RWPE2 (cell line): ENCODE measurements at regions not wholly inside any gene's neighbourhood (a gene's known extent, or its start where the extent isn't known, plus 50 kb on each side); places are given as distances from the start of the nearest gene placed in this dataset.
"Not testable (repeated sequence)": the region's sequence is repeated elsewhere in the genome, so short reads cannot be mapped to it uniquely, and the experiment has no call there.

Experiments
- ATAC-seq: fragments of 200-7000 bp; cut with Tn5 transposase; 3 replicates; pipeline ENCODE4 v1.9.1; 2021; ENCODE audit warnings: low read depth
- DNase-seq: peaks from one replicate; pipeline ENCODE4 v3.0.0-alpha.2; 2020; ENCODE audit warnings: low spot score
- H3K27ac ChIP-seq: fragments of 450-650 bp; 2 replicates; pipeline ENCODE4 v1.5.1; 2017; ENCODE audit warnings: mild to moderate bottlenecking; ENCODE audit not compliant: poor library complexity, severe bottlenecking
- H3K27me3 ChIP-seq: fragments of 250-450 bp; sonication (Bioruptor Pico); 2 replicates; pipeline ENCODE4 v1.5.1; 2021; ENCODE audit warnings: mild to moderate bottlenecking, moderate library complexity; ENCODE audit not compliant: insufficient read depth, poor library complexity, severe bottlenecking
- H3K36me3 ChIP-seq: fragments of 250-450 bp; sonication (Bioruptor Pico); 2 replicates; pipeline ENCODE4 v1.5.1; 2020; ENCODE audit warnings: low read depth, mild to moderate bottlenecking, moderate library complexity
- H3K4me1 ChIP-seq: fragments of 250-450 bp; sonication (Bioruptor Pico); 2 replicates; pipeline ENCODE4 v1.5.1; 2021; ENCODE audit warnings: mild to moderate bottlenecking, moderate library complexity; ENCODE audit not compliant: insufficient read depth, poor library complexity, severe bottlenecking
- H3K4me3 ChIP-seq: fragments of 250-450 bp; sonication (Bioruptor Pico); 2 replicates; pipeline ENCODE4 v1.5.1; 2021; ENCODE audit warnings: mild to moderate bottlenecking, moderate library complexity; ENCODE audit not compliant: severe bottlenecking
- H3K9me3 ChIP-seq: fragments of 250-450 bp; sonication (Bioruptor Pico); 2 replicates; pipeline ENCODE4 v1.5.1; 2021; ENCODE audit warnings: mild to moderate bottlenecking, moderate library complexity; ENCODE audit not compliant: severe bottlenecking
- TF ChIP-seq, protein P1 (sequence below): fragments of 450-650 bp; IDR thresholded peaks from one replicate; pipeline ENCODE4 v1.5.1; 2017; ENCODE audit warnings: mild to moderate bottlenecking, moderate library complexity; ENCODE audit not compliant: poor library complexity, severe bottlenecking

GRCh38 chr11:103733889-103734288 is 302.6 kb upstream of the DDI1 start:
- H3K36me3 ChIP-seq, result no peaks in the 10 kb centered on the region
- no peaks in the 10 kb centered on the region for H3K4me1 ChIP-seq
- no peak overlapping the region for H3K4me3 ChIP-seq
- no peak for ATAC-seq
- no peak overlapping the region for H3K27ac ChIP-seq
- no peak for DNase-seq
- H3K27me3 ChIP-seq, result no peaks in the 10 kb centered on the region
- H3K9me3 ChIP-seq, result no peaks in the 10 kb centered on the region
- TF ChIP-seq, protein P1, sequence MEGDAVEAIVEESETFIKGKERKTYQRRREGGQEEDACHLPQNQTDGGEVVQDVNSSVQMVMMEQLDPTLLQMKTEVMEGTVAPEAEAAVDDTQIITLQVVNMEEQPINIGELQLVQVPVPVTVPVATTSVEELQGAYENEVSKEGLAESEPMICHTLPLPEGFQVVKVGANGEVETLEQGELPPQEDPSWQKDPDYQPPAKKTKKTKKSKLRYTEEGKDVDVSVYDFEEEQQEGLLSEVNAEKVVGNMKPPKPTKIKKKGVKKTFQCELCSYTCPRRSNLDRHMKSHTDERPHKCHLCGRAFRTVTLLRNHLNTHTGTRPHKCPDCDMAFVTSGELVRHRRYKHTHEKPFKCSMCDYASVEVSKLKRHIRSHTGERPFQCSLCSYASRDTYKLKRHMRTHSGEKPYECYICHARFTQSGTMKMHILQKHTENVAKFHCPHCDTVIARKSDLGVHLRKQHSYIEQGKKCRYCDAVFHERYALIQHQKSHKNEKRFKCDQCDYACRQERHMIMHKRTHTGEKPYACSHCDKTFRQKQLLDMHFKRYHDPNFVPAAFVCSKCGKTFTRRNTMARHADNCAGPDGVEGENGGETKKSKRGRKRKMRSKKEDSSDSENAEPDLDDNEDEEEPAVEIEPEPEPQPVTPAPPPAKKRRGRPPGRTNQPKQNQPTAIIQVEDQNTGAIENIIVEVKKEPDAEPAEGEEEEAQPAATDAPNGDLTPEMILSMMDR, result no peak

DNA sequence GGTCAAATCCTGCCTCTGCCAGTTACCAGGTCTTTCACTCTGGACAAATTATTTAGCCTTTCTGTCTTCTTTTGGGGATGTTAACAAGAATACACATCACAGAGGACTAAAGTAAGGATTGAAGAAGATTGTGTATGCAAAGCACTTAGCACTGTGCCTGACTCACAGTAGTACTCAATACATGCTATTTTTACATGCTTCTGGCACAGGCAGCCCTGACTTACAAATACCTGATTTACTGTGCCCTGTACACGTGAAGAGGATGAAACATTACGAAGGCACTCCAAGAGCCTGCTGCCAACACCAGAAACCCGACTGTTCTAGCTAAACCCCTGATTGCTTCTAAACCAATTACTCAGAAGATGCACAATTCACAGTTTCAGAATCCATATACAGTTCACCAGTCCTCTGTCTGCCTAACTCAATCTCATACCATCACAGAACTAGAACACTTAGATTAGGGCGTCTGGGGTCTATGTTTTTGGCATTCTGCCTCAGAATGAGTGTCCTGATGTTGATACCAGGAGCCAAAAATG is 300.9 kb upstream of the DDI1 start:
- no peaks in the 10 kb centered on the region for H3K36me3 ChIP-seq
- H3K27me3 ChIP-seq, result no peaks in the 10 kb centered on the region
- H3K4me1 ChIP-seq, result no peaks in the 10 kb centered on the region
- no peak overlapping the region for H3K27ac ChIP-seq
- ATAC-seq (no peak), DNase-seq (no peak)
- H3K9me3 ChIP-seq, result no peaks in the 10 kb centered on the region
- no peak overlapping the region for H3K4me3 ChIP-seq
- TF ChIP-seq, protein P1, result no peak

DNA sequence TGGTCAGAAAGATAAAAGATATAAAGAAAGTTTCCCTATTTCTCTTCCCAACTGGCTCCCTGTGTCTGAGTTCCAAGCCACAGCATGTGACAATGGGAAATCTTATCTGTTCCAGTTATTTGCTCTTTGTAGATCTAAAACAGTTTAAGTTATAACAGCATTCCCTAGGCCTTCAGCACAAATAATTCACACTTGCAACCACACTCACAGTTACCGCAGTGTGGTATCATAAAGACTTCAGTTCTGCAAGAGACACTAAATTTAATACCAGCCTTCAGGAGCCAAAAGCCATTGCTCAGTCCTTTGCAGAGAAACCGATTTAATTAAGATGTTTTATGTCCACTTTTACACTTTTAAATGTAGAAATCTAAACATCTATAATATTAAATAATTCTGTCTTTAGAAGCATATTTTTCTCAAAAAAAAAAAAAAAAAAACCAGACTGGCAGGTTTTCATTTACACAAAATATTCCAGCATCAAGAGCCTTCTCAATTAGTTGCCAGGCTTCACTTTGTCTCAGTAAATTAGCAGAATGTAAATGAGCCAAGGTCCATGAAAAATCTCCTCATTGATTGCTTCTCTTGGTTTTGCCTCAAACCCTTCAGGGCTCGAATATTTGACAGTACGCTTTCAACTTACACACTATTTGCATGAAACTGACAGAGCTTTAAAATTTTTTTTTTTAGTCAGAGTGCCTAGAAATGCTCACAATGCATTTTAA is 300.0 kb upstream of the DDI1 start:
- no peak overlapping the region for H3K27ac ChIP-seq
- H3K9me3 ChIP-seq, result no peaks in the 10 kb centered on the region
- ATAC-seq (no peak), DNase-seq (no peak)
- no peaks in the 10 kb centered on the region for H3K4me1 ChIP-seq
- no peak overlapping the region for H3K4me3 ChIP-seq
- TF ChIP-seq, protein P1, result no peak
- no peaks in the 10 kb centered on the region for H3K27me3 ChIP-seq
- H3K36me3 ChIP-seq, result no peaks in the 10 kb centered on the region

DNA sequence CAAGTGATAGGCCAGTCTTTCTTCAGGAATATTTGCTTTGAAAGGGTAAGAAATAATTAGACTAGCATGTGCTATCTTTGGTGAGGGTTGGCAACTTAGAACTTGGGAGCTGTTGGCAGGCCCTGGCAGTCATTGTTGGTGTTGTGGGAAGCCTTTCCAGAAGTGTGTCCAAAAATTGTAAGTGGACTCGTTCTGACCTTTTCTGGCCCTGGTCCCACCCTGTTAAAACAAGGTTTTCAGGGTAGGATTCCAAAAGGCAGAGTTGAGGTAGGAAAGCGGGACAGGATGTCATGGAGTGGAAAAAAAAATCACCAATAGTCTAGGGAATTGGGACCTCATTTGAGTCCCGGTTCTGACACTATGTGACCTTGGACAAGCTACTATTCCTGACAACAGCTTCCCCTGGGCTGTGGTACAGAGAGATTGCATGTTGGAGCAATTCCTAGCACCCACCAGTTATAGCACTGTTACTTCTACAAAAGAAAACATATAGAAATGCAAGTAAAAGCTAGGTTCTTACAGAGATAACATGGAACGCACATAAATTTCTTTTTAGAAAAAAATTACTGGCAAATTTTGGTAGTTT is 299.3 kb upstream of the DDI1 start:
- no peak for DNase-seq
- TF ChIP-seq, protein P1, result no peak

GRCh38 chr11:103737747-103738146 is 298.7 kb upstream of the DDI1 start:
- no peaks in the 10 kb centered on the region for H3K27me3 ChIP-seq
- H3K9me3 ChIP-seq, result no peaks in the 10 kb centered on the region
- H3K4me1 ChIP-seq, result no peaks in the 10 kb centered on the region
- TF ChIP-seq, protein P1, result no peak
- H3K27ac ChIP-seq, result no peak overlapping the region
- H3K36me3 ChIP-seq, result no peaks in the 10 kb centered on the region
- ATAC-seq, result no peak
- no peak for DNase-seq
- no peak overlapping the region for H3K4me3 ChIP-seq

More for the DNA sequence above, 299.3 kb upstream of the DDI1 start:
- H3K27ac ChIP-seq, result no peak overlapping the region
- H3K27me3 ChIP-seq, result no peaks in the 10 kb centered on the region
- no peaks in the 10 kb centered on the region for H3K9me3 ChIP-seq
- ATAC-seq, result no peak
- H3K4me1 ChIP-seq, result no peaks in the 10 kb centered on the region
- no peaks in the 10 kb centered on the region for H3K36me3 ChIP-seq
- no peak overlapping the region for H3K4me3 ChIP-seq

- ATAC-seq, H3K36me3 ChIP-seq, H3K9me3 ChIP-seq, H3K4me3 ChIP-seq, H3K27ac ChIP-seq, H3K27me3 ChIP-seq, H3K4me1 ChIP-seq, DNase-seq: not testable (repeated sequence)
These were observed 297.2 kb upstream of the DDI1 start for GRCh38 chr11:103739074-103739796.
